BJ (cell line): ENCODE measurements at regions not wholly inside any gene's neighbourhood (a gene's known extent, or its start where the extent isn't known, plus 50 kb on each side); places are given as distances from the start of the nearest gene placed in this dataset.

ENCODE experiments used
- CTCF ChIA-PET: fragments of 350-600 bp; formaldehyde crosslinking; extraction: SDS; loops from one replicate; lab custom pipeline; 2021; ENCODE audit warnings: antibody characterized with exemption, inconsistent platforms; lab: Yijun Ruan, JAX
- POLR2A ChIA-PET: fragments of 300-600 bp; sonication (Branson Sonifier 250); formaldehyde crosslinking; extraction: SDS; loops from one replicate; lab custom pipeline; 2021; ENCODE audit warnings: antibody characterized with exemption; lab: Charles Lee
- DNase-seq: peaks from one replicate; pipeline ENCODE4 v3.0.0-alpha.2; 2011; ENCODE audit warnings: low read depth
- H3K27me3 ChIP-seq: 2 replicates; pipeline ENCODE4 v1.6.0; 2011; ENCODE audit warnings: low read length; ENCODE audit not compliant: control insufficient read depth, insufficient read depth
- H3K36me3 ChIP-seq: 2 replicates; pipeline ENCODE4 v1.5.1; 2011; ENCODE audit warnings: low read length; ENCODE audit not compliant: control insufficient read depth, insufficient read depth
- H3K4me3 ChIP-seq: 2 replicates; pipeline ENCODE4 v1.5.1; 2011; ENCODE audit warnings: low read depth, mild to moderate bottlenecking, control low read depth, low read length
- CTCF ChIP-seq: IDR thresholded peaks from 2 replicates; pipeline ENCODE4 v1.5.1; 2011; ENCODE audit warnings: low read depth, mild to moderate bottlenecking, control low read depth, inconsistent platforms, low read length, moderate library complexity; ENCODE audit not compliant: insufficient read depth

- CTCF ChIA-PET, result interaction anchor here (0.7 kb wide), 1 partner anchor 21 kb away, joined by 3 read pairs; no protein-coding TSS in a partner anchor
- H3K36me3 ChIP-seq, result no peaks in the 10 kb centered on the region
- no peak for TF ChIP-seq CTCF
- no peak overlapping the region for H3K4me3 ChIP-seq
- POLR2A ChIA-PET, result no interaction called here
- no peaks in the 10 kb centered on the region for H3K27me3 ChIP-seq
- DNase-seq, result no peak
Measured at GRCh38 chr3:63745757-63746156, 73.3 kb upstream of the C3orf49 start.

DNA sequence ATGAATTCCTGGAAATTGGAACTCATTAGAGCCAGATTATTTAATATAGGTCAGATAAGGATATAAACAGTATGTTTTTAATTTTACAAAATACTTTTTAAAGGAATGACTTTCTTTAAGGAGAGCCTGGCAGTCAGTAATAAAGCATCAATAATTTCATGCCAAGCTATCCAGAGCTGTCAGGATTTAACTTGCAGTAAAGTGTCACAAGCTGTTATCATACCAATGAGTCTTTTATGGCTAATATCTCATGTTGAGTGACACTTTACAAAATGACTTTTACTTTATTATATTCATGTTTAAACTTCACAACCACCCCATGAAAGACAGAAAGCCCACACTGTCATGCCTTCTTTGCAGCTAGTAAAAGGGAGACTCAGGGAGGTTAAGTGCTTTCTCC, 72.9 kb upstream of the C3orf49 start:
- no peaks in the 10 kb centered on the region for H3K27me3 ChIP-seq
- H3K36me3 ChIP-seq, result no peaks in the 10 kb centered on the region
- H3K4me3 ChIP-seq, result no peak overlapping the region
- POLR2A ChIA-PET, result no interaction called here
- no peak for DNase-seq
- TF ChIP-seq CTCF, result no peak
- CTCF ChIA-PET, result no interaction called here

GRCh38 chr3:63751459-63751858, 67.6 kb upstream of the C3orf49 start:
- Histone ChIP-seq H3K36me3 (no peaks in the 10 kb centered on the region), H3K27me3 (no peaks in the 10 kb centered on the region), H3K4me3 (no peak overlapping the region)
- no peak for TF ChIP-seq CTCF
- no peak for DNase-seq
- ChIA-PET POLR2A (no interaction called here), CTCF (no interaction called here)

DNA sequence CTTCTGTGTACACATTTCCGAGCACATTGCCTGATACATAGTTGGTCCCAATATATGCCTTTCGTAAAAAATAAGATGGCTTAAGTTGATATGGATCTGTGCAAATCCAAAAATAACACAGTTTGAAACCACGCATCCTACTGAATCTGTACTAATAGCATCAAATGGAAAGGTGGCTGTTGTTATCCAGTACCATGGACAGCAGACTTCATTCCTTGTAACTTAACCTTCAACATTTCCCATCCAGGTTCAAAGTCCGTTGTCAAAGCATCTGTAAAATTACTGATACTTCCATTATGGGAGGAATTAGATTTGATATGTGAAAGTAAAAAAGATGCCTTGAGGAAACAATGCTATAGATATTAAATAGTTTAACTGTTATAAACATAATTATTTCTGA, 65.5 kb upstream of the C3orf49 start:
- Histone ChIP-seq H3K4me3 (no peak overlapping the region), H3K36me3 (no peaks in the 10 kb centered on the region), H3K27me3 (no peaks in the 10 kb centered on the region)
- TF ChIP-seq CTCF, result no peak
- DNase-seq, result no peak
- ChIA-PET POLR2A (no interaction called here), CTCF (no interaction called here)

DNA sequence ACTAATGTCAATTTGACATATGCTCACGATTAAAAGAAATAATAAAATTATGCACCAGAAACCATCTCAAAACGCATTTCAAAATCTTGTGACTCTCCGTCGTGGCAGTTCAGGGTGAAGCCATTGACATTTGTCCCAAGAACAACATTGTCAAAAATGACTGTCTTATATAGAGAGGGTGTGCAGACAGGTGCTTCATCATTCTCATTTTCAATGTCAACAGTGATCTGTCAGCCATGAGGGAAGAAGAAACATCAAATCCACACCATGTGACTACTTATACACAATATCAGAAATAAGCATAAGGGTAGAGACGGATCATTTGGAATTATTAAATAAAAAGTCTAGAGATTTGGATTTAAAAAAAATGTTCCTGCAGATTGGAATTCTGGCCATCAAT, 65.1 kb upstream of the C3orf49 start:
- Histone ChIP-seq H3K4me3 (no peak overlapping the region), H3K27me3 (no peaks in the 10 kb centered on the region), H3K36me3 (no peaks in the 10 kb centered on the region)
- no peak for TF ChIP-seq CTCF
- ChIA-PET POLR2A (no interaction called here), CTCF (no interaction called here)
- DNase-seq, result no peak
